HepG2 (cell line): ENCODE measurements at regions not wholly inside any gene's neighbourhood (a gene's known extent, or its start where the extent isn't known, plus 50 kb on each side); places are given as distances from the start of the nearest gene placed in this dataset.

Source experiments
- MAFK ChIP-seq, 2 experiments: IDR thresholded peaks in 1 of 2; conservative IDR thresholded peaks in 1 of 2; 2 replicates each; pipeline ENCODE4 v1.6.1; 2011; ENCODE audit warnings: improper control_type of control experiment in 2 of 2, low read length in 2 of 2
- SATB2 ChIP-seq: sonication (generic); formaldehyde crosslinking; IDR thresholded peaks from 2 replicates; pipeline ENCODE4 v1.5.0; 2020; ENCODE audit warnings: missing genetic modification reagents
- SMARCC2 ChIP-seq: fragments of 450-650 bp; IDR thresholded peaks from 2 replicates; pipeline ENCODE4 v1.6.1; 2017; ENCODE audit warnings: antibody characterized with exemption, mild to moderate bottlenecking
- TMF1 ChIP-seq: sonication (generic); formaldehyde crosslinking; IDR thresholded peaks from 2 replicates; pipeline ENCODE4 v1.8.1; 2022; ENCODE audit warnings: low read depth, missing genetic modification reagents
- UBTF ChIP-seq: sonication (generic); formaldehyde crosslinking; IDR thresholded peaks from 2 replicates; pipeline ENCODE4 v1.4.0; 2020; ENCODE audit warnings: mild to moderate bottlenecking, missing genetic modification reagents
- ZNF562 ChIP-seq: sonication (generic); formaldehyde crosslinking; IDR thresholded peaks from 2 replicates; pipeline ENCODE4 v1.8.0; 2022; ENCODE audit warnings: missing genetic modification reagents, borderline replicate concordance
- TF ChIP-seq, protein P1 (sequence below): sonication (generic); formaldehyde crosslinking; IDR thresholded peaks from 2 replicates; pipeline ENCODE4 v1.4.0; 2020; ENCODE audit warnings: low read depth, mild to moderate bottlenecking, missing genetic modification reagents
- TF ChIP-seq, protein P2 (sequence below): sonication (generic); formaldehyde crosslinking; IDR thresholded peaks from 2 replicates; pipeline ENCODE4 v1.5.1; 2020; ENCODE audit warnings: mild to moderate bottlenecking, missing genetic modification reagents
- TF ChIP-seq, protein P3 (sequence below): sonication (generic); formaldehyde crosslinking; IDR thresholded peaks from 2 replicates; pipeline ENCODE4 v1.4.0; 2020; ENCODE audit warnings: missing genetic modification reagents

- TF ChIP-seq, protein P1, sequence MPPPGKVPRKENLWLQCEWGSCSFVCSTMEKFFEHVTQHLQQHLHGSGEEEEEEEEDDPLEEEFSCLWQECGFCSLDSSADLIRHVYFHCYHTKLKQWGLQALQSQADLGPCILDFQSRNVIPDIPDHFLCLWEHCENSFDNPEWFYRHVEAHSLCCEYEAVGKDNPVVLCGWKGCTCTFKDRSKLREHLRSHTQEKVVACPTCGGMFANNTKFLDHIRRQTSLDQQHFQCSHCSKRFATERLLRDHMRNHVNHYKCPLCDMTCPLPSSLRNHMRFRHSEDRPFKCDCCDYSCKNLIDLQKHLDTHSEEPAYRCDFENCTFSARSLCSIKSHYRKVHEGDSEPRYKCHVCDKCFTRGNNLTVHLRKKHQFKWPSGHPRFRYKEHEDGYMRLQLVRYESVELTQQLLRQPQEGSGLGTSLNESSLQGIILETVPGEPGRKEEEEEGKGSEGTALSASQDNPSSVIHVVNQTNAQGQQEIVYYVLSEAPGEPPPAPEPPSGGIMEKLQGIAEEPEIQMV (CRISPR knock-in tag), result no peak
- TF ChIP-seq MAFK (conservative IDR thresholded peaks at IDR 0.05 in 1 of 2, IDR thresholded peaks at IDR 0.05 in 1 of 2; ENCODE audit: low read length in 2 of 2) (0 out of 4 replicates have a peak, but pooled peaks of 1 of the 2 experiments have one; percentile 9), SMARCC2 (no peak), UBTF (CRISPR knock-in tag) (no peak), SATB2 (CRISPR knock-in tag) (no peak), TMF1 (CRISPR knock-in tag) (no peak), ZNF562 (CRISPR knock-in tag) (no peak)
- TF ChIP-seq, protein P2, sequence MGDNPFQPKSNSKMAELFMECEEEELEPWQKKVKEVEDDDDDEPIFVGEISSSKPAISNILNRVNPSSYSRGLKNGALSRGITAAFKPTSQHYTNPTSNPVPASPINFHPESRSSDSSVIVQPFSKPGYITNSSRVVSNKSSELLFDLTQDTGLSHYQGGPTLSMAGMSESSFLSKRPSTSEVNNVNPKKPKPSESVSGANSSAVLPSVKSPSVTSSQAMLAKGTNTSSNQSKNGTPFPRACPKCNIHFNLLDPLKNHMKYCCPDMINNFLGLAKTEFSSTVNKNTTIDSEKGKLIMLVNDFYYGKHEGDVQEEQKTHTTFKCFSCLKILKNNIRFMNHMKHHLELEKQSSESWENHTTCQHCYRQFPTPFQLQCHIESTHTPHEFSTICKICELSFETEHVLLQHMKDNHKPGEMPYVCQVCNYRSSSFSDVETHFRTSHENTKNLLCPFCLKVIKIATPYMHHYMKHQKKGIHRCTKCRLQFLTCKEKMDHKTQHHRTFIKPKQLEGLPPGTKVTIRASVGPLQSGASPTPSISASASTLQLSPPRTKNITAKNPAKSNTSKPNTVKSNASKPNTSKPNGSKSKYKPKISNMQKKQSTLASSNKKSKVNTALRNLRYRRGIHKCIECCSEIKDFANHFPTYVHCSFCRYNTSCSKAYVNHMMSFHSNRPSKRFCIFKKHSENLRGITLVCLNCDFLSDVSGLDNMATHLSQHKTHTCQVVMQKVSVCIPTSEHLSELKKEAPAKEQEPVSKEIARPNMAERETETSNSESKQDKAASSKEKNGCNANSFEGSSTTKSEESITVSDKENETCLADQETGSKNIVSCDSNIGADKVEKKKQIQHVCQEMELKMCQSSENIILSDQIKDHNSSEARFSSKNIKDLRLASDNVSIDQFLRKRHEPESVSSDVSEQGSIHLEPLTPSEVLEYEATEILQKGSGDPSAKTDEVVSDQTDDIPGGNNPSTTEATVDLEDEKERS, result no peak
- TF ChIP-seq, protein P3, sequence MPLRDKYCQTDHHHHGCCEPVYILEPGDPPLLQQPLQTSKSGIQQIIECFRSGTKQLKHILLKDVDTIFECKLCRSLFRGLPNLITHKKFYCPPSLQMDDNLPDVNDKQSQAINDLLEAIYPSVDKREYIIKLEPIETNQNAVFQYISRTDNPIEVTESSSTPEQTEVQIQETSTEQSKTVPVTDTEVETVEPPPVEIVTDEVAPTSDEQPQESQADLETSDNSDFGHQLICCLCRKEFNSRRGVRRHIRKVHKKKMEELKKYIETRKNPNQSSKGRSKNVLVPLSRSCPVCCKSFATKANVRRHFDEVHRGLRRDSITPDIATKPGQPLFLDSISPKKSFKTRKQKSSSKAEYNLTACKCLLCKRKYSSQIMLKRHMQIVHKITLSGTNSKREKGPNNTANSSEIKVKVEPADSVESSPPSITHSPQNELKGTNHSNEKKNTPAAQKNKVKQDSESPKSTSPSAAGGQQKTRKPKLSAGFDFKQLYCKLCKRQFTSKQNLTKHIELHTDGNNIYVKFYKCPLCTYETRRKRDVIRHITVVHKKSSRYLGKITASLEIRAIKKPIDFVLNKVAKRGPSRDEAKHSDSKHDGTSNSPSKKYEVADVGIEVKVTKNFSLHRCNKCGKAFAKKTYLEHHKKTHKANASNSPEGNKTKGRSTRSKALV (CRISPR knock-in tag), result no peak
Measured at GRCh38 chr11:23497040-23497439, 636.8 kb upstream of the CCDC179 start (continued).
